T1000 (cell line): ENCODE measurements at regions not wholly inside any gene's neighbourhood (a gene's known extent, or its start where the extent isn't known, plus 50 kb on each side); places are given as distances from the start of the nearest gene placed in this dataset.

Source experiments
- DNase-seq: peaks from one replicate; lab custom pipeline; 2025; ENCODE audit warnings: mixed read lengths; lab: John Stamatoyannopoulos, UW

DNA sequence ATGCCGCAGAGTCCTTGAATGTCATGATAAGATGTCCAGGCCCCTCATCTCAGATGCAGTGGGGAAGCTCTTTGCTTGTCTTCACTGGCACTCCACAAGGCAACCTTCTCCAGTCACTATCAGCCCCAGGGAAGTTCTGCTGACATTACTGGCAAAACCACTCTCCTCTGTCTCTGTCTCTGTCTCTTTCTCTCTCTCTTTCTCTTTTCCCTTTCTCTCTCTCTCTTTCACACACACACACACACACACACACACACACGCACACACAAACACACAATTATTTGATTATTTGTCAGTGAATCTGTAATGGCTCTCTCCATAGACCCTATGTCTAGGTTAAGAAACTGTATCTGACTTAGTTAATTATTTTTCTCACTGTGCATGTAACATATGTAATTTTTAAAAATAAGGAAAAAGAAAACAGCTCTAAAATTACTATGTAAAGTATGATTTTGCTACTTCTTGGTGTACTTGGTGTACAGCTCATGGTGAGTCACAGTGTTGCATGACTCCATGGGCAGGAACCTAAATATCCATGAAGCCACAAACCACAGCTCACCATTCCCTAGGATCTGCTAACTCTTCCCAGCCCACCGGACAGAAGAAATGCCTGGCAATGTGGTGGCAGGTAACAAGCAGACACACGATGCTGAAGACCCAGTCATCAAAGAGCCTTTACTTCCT, 594.9 kb upstream of the ID2 start:
- DNase-seq = peak; percentile 50

DNA sequence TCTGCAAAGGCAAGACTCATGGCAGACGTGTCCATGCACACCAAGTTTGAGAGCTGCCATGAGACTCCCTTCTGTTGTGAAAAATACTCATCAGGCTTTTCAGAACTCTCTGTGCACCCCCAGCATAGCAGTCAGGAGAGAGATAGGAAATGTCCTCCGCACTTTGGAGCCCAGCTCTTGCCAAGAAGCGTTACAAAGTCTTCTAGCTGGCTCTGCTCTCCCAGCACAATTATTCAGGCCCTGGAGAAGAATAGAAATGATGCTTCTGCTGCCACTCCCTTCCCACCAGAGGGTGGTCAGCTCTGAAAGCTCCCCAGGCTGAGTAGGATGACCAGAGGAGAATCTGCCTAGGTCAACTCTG, 594.4 kb upstream of the ID2 start:
- peak; percentile 50 for DNase-seq

DNA sequence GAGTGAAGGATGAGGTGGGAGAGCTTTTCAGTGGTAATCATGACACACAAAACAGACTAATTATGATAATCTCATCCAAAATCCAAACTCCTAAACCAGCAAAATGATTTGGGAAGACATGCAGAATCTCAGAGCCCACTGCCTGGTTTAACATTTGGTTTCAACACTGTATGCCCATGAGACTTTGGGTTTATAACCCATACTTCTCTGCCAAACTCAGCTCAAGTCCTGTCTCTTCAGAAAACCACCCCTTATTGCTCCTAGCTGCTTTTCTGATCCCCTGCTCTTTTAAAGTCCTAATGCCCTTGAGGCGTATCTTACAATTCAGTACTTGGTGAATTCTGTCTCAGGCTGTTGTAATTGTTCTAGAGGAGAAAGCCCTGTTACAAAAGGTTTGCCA, 593.0 kb upstream of the ID2 start:
- DNase-seq = no peak

DNA sequence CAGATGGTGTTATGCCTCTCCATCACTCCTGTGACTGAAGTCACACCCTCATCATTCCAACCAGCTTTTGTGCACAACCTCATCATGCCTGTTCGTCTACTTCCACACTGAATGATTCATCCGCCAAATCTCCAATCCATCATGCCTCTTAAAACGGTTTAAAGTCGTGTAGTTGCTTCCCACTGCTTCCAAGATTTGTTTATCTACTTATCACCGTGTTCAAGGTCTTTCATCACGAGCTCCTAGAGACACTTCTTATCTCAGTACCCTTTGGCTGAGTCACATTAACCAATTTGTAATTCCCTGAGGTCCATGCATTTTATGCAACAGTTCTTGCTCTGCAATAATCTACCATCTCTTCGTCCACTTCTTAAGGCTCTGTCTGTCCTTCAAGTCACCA, 592.3 kb upstream of the ID2 start:
- DNase-seq = no peak

DNA sequence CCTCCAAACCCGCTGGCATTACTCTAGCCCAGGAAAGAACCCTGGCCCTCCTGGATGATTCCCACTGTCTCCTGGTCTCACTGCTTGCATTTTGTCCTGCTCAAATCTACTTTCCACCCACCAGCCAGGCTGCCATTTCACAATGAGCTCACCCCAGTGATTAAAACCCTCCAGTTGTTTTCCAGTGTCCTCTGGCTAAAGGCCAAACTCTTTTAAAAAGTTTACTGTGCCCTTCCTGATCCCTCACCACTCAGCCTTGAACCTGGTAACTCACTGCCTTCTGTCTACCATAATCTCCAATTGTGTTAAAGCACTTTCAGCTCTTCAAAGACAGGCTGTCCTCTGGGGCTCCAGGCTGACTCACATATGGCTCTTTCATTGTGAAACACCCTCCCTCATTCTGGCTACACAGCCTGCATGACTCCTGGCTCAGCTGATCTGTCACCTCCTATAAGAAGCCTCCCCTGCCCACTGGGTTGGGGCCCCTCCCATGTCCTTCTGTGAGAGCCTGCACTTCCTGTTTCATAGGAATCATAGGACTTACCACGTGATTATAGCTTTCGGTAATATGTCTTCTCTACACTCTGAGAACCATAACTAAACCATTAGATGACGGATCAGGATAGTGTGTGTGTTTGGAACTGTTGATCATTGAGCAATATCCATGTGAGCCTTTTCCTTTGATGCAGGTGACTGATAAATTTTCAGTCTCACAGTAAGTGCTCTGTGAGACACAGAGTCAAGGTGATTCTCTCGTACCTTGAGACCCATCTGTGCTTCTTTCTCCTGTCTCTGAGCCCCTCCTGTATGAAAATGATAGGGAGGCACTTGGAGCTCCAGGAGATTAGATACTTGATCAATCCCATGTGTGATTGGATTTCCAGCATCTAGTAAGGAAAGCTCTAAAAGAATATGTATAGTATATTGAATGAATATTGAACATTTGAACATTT, 590.8 kb upstream of the ID2 start:
- DNase-seq = peak; percentile 73

DNA sequence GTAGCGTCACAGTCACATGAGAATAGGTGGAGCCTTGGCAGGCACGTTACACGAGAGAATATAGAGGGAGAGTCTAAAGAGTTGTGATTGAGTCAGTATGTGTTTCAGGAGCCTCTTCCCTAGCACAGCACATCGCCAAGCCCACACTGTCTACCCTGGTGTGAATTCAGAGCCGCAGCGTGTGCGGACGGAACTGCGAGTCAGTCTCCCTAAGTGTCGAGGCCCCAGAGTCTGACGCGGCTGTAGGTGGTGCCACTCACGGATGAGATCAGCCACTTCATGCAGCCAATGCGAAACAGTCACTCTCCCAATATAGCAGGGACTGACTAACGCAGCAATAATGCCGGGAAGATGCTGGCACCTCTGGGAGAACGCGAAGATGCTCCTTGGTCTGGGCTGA, 587.3 kb upstream of the ID2 start:
- DNase-seq = no peak

DNA sequence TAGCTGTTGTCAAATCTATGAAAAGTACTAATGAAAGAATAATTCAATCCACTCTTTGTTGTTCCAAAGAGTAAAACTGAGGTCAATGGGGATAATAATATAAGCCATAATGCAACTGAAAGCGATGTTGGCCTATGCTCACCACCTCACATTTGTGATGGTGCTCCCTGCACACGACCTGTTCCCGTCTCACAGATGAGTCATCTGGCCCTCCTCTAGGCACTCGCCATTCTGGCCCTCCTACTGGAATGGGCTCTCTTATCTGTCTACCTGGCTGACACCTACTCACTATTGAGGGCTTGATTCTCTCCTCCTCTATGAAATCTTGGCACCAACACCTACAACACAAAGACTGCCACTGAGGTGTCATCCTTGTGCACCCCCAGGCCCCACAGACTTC, 585.9 kb upstream of the ID2 start:
- DNase-seq = no peak

DNA sequence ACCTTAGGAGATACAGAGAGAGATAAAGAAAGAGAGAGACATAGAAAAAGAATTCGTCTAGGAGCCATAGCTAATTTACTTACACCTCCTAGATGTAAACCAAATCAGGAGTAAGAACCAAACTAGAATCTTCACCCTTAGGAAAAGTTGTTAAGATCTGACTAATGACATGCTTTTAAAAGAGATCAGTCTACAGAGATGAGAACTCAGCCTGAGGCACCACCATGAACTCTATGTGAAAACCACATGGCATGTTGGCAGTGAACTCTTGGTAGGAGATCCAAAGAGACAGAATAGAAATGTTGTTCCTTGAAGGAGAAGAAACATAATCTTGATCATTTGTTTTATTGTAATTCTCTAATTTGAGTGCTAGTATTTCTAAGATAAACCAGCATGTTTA, 585.4 kb upstream of the ID2 start:
- no peak for DNase-seq

DNA sequence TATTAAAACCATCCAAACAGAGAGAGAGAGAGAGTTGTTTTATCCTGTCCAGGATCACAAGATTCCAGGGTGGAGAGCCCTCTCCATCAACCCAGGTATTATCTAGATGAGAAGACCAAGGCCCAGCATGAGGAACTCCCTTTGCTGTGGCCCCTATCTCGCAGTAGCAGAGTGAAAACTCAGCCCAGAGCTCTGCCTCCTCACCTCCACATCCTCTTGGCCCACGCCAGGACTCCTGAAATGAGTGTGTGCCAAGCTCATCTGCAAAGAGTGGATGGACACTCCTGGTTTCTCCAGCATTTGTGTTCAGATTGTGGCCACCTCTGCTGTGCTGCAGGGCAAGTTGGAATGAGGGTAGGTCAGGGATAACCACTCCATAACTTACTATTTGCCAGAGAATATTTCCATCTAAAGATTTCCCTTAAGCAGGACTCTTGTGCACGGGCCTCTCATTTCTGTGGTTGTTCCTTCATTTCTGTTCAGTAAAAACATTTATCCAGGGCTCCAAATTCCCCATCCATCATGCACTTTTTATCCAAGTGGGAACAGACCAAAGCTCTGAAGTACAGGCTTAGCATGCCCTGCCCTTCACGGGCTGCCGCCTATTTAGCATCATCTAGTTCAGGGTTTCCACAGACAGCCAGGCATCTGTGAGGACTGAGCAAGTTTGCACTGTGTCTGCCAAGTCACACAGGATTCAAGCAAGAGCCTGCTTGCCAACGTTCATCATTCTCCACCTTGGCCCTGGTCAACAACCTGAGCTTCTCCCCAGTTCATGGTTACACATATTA, 583.2 kb upstream of the ID2 start:
- DNase-seq = no peak

DNA sequence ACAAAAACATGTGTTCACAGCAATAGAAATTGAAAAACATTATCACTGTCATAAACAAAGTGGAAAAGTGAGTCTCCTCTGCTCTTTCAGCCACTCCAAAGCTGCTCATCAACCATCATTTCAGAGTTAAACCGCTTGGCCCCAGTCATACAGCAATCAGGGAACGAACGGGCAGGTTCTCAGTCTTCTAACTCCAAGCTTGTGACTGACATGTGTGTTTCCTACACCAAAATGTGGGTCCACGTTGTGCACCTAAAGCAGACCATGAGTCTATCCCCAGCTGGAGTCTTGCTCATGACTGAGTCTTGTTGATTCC, 582.6 kb upstream of the ID2 start:
- no peak for DNase-seq

DNA sequence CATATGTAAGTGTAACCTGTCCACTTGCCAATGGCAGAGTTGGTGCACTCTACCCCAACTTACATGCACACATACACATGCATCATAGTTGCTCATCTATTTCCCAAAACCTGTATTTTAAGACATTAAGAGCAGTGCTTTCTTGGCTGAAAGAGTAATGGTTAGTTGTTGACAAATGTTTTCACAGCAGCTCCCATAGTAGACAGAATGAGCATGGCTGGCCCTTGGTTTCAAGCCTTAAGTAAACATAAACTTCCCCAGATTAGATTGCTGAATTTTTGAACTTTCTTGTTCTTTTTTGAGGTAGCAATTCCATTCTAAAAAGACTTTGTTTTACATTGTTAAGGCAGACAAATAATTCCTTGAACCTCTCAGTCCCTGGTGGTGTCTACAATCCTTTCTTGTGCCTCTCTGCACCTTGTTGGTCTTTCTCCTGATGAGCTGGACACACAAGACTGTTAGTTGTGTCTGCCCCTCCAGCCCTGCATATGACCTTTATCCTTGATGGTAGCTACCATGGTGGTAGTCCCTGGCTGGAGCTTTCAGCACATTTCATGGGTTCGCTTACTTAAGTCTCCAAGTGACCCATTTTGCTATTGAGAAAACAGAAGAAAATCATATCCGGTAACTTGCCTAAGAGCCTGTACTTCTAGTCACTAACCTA, 580.1 kb upstream of the ID2 start:
- no peak for DNase-seq

DNA sequence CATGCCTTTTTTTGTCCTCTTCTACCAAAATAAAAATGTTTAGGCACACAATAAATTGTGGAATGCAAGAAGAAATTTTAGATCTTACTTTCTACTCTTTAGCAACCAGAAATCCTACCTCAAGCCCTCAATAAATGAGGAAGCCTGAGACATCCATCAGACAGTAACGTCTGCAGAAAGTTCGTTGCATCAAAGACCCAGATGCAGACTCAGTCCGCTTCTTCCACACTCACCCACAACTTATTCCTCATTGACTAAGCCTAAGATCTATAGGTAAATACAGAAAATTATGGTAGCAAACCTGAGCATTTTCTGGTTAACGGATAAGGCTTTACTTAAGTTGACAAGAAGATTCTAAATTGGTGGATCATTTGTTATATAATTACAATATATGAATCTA, 579.4 kb upstream of the ID2 start:
- no peak for DNase-seq

DNA sequence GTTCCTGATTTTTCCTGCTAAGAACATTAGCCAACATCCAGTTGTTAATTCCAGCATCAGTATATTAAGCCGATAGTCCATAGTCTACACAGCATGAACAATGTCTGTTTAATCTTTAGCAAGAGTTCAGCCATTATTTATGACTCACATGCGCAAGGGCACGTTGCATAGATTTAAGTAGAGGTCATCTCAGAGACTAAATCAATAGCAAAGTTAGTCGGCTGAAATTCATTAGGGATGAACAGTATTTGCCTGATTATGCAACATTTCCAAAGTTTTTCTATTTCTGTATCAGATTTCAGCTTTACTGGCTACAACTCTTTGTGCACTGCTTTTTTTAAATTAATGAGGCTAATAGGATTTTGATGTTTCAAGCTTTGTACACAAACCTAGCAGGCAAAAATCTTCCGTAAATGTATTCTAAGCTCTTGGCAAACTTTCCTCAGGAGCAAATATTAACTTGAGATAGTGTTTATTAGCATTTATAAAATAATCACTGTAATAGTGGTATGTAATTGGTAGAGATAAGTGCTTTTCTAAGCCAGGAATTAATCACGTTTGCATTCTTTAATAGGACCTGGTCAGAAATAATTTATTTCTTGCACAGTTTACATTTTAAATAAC, 578.7 kb upstream of the ID2 start:
- no peak for DNase-seq

DNA sequence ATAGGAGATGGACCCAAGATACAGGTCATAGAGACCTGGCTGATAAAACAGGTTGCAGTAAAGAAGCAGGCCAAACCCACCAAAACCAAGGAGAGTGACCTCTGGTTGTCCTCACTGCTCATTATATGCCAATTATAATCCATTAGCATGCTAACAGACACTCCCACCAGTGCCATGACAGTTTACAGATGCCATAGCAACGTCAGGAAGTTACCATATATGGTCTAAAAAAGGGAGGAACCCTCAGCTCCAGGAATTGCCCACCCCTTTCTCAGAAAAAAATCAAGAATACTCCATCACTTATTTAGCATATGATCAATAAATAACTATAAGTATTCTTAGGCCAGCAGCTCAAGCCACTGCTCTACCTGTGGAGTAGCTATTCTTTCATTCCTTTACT, 574.7 kb upstream of the ID2 start:
- DNase-seq = no peak

DNA sequence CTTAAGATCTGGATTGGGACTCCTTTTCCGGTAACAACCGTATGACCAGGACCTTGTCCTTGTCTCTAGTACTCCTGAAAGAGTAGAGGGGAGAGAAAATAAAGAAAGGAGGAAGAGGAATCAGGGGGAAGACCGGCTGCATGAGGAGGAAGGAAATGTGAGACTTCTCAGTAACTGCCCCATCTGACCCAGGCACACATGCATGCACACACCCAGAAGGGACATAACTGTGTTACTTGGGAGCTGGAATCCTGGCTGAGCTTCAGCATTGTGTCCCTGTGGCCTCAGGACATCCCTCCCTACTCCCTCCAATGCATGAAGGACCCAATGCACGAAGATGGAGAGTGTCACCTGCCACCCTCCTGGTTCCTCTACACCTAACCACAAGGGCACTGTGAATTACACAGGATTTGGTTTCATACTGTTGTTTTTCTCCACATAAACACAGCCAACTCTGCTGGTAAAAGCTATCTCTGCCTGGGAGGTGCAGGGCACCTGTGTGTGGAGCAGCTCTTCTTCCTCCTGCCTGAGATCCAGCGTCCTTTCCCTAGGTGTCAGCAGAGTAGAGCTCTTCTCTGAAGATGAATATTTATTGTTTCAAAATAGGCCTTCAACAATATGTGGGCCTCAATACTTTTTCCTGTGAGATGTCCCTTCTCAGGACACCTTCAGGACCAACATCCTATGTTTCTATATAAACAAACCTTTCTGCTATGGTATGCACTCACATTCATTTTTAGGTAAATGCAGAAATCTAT, 574.1 kb upstream of the ID2 start:
- DNase-seq = no peak

DNA sequence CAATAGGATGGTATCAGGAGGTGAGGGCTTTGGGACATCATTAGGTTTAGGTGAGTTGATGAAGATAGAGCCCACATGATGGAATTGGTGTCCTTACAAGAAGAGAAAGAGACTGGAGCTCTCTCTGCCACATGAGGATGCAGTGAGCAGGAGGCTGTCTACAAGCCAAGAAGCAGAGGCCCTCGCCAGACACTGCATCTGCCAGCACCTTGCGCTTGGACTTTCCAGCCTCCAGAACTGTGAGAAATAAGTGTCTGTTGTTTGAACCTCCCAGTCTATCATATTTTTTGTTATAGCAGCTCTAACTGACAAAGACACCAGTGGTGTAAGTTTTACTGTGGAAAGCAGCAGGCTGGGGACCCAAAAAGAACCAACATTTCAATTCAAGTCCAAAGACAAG, 571.1 kb upstream of the ID2 start:
- DNase-seq = no peak

DNA sequence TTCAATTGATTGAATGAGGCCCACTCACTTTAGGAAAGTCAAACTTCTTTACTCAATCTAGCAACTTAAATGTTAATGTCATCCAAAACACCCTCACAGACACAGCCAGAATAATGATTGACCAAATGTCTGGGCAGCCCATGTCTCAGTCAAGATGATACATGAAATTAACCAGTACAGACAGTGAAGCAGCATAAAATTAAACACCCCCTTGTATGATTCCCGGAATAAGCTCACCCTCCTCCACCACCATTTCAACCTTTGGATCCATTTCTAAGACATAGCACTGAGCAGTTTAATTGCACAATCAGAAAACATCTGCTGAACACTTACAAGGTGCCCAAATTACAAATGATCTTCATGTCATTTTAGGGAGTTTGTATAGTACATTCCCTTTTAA, 570.7 kb upstream of the ID2 start:
- DNase-seq = no peak

DNA sequence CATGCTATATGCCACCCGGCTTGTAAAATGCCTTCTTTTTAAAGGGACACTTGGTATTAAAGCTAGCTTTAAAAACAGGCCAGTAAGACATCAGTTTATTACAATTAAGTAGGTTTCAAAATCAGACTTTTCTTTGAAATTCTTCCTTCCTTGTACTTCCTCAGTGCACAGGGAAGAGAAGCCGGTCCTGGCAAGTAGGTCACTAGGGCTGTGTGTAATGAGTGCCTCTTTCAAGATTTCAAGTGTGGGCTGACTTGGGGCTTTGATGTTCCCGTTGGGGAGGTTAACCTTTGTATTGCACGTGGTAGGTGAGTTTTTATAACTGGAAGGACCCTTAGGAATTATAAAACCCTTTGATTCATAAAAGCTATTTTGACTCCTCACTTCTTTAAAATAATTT, 566.4 kb upstream of the ID2 start:
- no peak for DNase-seq

DNA sequence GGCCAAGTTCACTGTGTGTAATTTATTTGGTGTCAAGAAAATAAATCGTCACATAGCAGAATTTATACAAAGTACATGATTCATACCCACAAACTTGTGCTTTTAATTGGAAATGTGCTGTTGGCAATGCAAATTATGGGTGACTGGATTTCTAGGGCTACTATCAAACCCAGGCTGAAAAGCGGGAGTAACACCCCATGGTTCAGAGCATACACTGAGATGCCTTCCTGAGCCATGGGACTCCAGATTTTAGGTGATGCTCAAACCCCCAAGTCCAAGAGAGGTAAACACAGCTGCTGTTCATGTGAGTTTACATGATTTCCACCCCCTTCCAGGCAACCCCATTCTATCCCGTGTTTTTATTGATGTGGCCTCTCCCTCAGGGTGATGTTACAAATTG, 565.9 kb upstream of the ID2 start:
- no peak for DNase-seq

DNA sequence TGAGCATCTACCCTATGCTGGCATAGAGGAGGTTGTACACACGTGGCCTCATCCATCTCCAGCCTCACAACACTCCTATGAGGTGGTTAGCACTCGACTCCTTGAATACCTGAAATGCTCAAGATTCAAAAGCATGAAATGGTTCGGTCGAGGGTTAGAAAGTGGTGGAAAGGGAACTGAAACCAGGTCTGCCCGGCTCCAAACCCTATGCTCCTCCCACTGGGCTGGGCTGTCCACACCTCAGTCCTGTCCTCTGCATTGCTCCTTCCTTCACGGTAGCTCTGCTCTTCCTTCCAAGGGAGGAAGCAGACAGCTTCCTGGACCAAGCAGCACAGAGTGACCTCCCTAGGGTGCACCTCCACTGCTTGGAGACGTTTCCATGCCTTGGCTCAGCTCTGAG, 565.2 kb upstream of the ID2 start:
- DNase-seq = no peak
